ENCODE measurements at regions not wholly inside any gene's neighbourhood (a gene's known extent, or its start where the extent isn't known, plus 50 kb on each side); places are given as distances from the start of the nearest gene placed in this dataset.

- Histone ChIP-seq H3K27me3 (peaks cover 0 to 13% (median 0%) of the 10 kb centered on the region in 3 donors), H3K4me3 (no peak overlapping the region), H3K27ac (no peak overlapping the region), H3K4me1 (no peaks in the 10 kb centered on the region), H3K9me3 (no peaks in the 10 kb centered on the region), H3K36me3 (no peaks in the 10 kb centered on the region)
- intact Hi-C loops (cut with DNase I; ENCODE audit: low total_unique reads), result no loop called here
- TF ChIP-seq POLR2AphosphoS5 (IDR thresholded peaks at IDR 0.05) (no peak), CTCF (IDR thresholded peaks at IDR 0.05) (no peak), POLR2A (IDR thresholded peaks at IDR 0.05) (no peak), EP300 (IDR thresholded peaks at IDR 0.05) (no peak)
- WGBS, 5 donors, result 58 to 68% (median 64%) methylated on average over 5 of the region's 5 CpGs
- no peak for DNase-seq
These were observed 103.4 kb upstream of the SLC35G4 start for GRCh38 chr18:11505993-11506392.

- intact Hi-C loops (cut with DNase I; ENCODE audit: low total_unique reads), result no loop called here
- H3K27ac ChIP-seq, result no peak overlapping the region
- WGBS, 5 donors, result 64 to 78% (median 76%) methylated on average over 6 of the region's 6 CpGs
- no peak for TF ChIP-seq EP300 (IDR thresholded peaks at IDR 0.05)
- peaks cover 0 to 13% (median 0%) of the 10 kb centered on the region in 3 donors for H3K27me3 ChIP-seq
- DNase-seq, result no peak
- no peaks in the 10 kb centered on the region for H3K36me3 ChIP-seq
- no peaks in the 10 kb centered on the region for H3K4me1 ChIP-seq
- H3K4me3 ChIP-seq, result no peak overlapping the region
- H3K9me3 ChIP-seq, result no peaks in the 10 kb centered on the region
These were observed 104.4 kb upstream of the SLC35G4 start for GRCh38 chr18:11504962-11505361.

- DNase-seq, result no peak
- TF ChIP-seq POLR2AphosphoS5 (IDR thresholded peaks at IDR 0.05) (no peak), EP300 (IDR thresholded peaks at IDR 0.05) (no peak), CTCF (IDR thresholded peaks at IDR 0.05) (no peak), POLR2A (IDR thresholded peaks at IDR 0.05) (no peak)
- no peak overlapping the region for H3K27ac ChIP-seq
- H3K9me3 ChIP-seq, result no peaks in the 10 kb centered on the region
- no peaks in the 10 kb centered on the region for H3K36me3 ChIP-seq
- no peaks in the 10 kb centered on the region for H3K4me1 ChIP-seq
- intact Hi-C loops (cut with DNase I; ENCODE audit: low total_unique reads), result no loop called here
- H3K4me3 ChIP-seq, result no peak overlapping the region
- 67 to 95% (median 86%) methylated on average over 1 of the region's 1 CpG for WGBS, 5 donors
- peaks cover 0 to 13% (median 0%) of the 10 kb centered on the region in 3 donors for H3K27me3 ChIP-seq
These were observed 107.0 kb upstream of the SLC35G4 start for GRCh38 chr18:11502368-11502767.

GRCh38 chr18:11501352-11501751 lies 108.0 kb upstream of the SLC35G4 start:
- no peaks in the 10 kb centered on the region for H3K9me3 ChIP-seq
- no peak overlapping the region for H3K4me3 ChIP-seq
- no peak for TF ChIP-seq POLR2A (IDR thresholded peaks at IDR 0.05)
- no peak for TF ChIP-seq POLR2AphosphoS5 (IDR thresholded peaks at IDR 0.05)
- TF ChIP-seq CTCF (IDR thresholded peaks at IDR 0.05), result no peak
- TF ChIP-seq EP300 (IDR thresholded peaks at IDR 0.05), result no peak
- no peak overlapping the region for H3K27ac ChIP-seq
- H3K4me1 ChIP-seq, result no peaks in the 10 kb centered on the region
- H3K36me3 ChIP-seq, result no peaks in the 10 kb centered on the region
- DNase-seq, result no peak
- peaks cover 0 to 13% (median 0%) of the 10 kb centered on the region in 3 donors for H3K27me3 ChIP-seq
- intact Hi-C loops (cut with DNase I; ENCODE audit: low total_unique reads), result no loop called here
- 66 to 74% (median 72%) methylated on average over 4 of the region's 4 CpGs for WGBS, 5 donors

- no peaks in the 10 kb centered on the region for H3K4me1 ChIP-seq
- H3K9me3 ChIP-seq, result no peaks in the 10 kb centered on the region
- WGBS, 5 donors, result 29 to 41% (median 30%) methylated on average over 8 of the region's 8 CpGs
- peak in 1 of 2 donors; percentile 30 for DNase-seq
- no peak overlapping the region for H3K4me3 ChIP-seq
- H3K27ac ChIP-seq, result no peak overlapping the region
- intact Hi-C loops (cut with DNase I; ENCODE audit: low total_unique reads), result no loop called here
- H3K27me3 ChIP-seq, result peaks cover 0 to 6% (median 0%) of the 10 kb centered on the region in 3 donors
- TF ChIP-seq CTCF (IDR thresholded peaks at IDR 0.05) (no peak), EP300 (IDR thresholded peaks at IDR 0.05) (no peak), POLR2A (IDR thresholded peaks at IDR 0.05) (no peak)
- H3K36me3 ChIP-seq, result no peaks in the 10 kb centered on the region
These were observed 109.0 kb upstream of the SLC35G4 start for GRCh38 chr18:11500153-11501122.
